GM12878 (cell line): ENCODE measurements at regions not wholly inside any gene's neighbourhood (a gene's known extent, or its start where the extent isn't known, plus 50 kb on each side); places are given as distances from the start of the nearest gene placed in this dataset.

Experiments used
- ATAC-seq: fragments of 200-7000 bp; cut with Tn5 transposase; 3 replicates; pipeline ENCODE4 v1.9.1; 2020; ENCODE audit warnings: mild to moderate bottlenecking, moderate library complexity
- BruUV-seq: library from RNA; stranded (reverse); fragments of 400-500 nt; replicated peaks from 2 replicates; lab custom pipeline; 2021; lab: Mats Ljungman, UMichigan
- CTCF ChIA-PET: fragments of 300-600 bp; sonication (Branson Sonifier 250); formaldehyde crosslinking; extraction: SDS; loops from one replicate; lab custom pipeline; 2021; ENCODE audit warnings: inconsistent platforms; lab: Yijun Ruan, JAX
- POLR2A ChIA-PET: fragments of 350-600 bp; formaldehyde crosslinking; extraction: SDS; loops from one replicate; lab custom pipeline; 2021; ENCODE audit warnings: inconsistent platforms; lab: Charles Lee
- RAD21 ChIA-PET: fragments of 300-600 bp; sonication (Branson Sonifier 250); formaldehyde crosslinking; loops from one replicate; lab custom pipeline; 2023; ENCODE audit warnings: antibody characterized with exemption; ENCODE audit not compliant: unreplicated experiment; lab: Charles Lee
- SMC1A ChIA-PET: fragments of 300-600 bp; sonication (Branson Sonifier 250); formaldehyde crosslinking; loops from one replicate; lab custom pipeline; 2023; ENCODE audit not compliant: unreplicated experiment, uncharacterized antibody; lab: Charles Lee
- DNase-seq: peaks from one replicate; pipeline ENCODE4 v3.0.0-alpha.2; 2011; ENCODE audit warnings: low read depth, low spot score
- FAIRE-seq: peaks from 3 replicates; lab custom pipeline; 2011; peaks lifted over from hg19 to GRCh38; lab: Jason Lieb, UNC
- H2AFZ ChIP-seq: 2 replicates; pipeline ENCODE4 v1.6.0; 2011; ENCODE audit warnings: low read depth, low read length, control low read depth; ENCODE audit not compliant: control insufficient read depth
- H3K27ac ChIP-seq: 2 replicates; pipeline ENCODE4 v1.5.1; 2011; ENCODE audit warnings: control low read depth; ENCODE audit not compliant: control insufficient read depth, insufficient read depth
- H3K27me3 ChIP-seq, 2 experiments: replicated peaks in 1 of 2; 2 replicates each; pipeline versions ENCODE4 v1.6.0 to v1.6.1; 2011; ENCODE audit warnings: low read length in 1 of 2; ENCODE audit not compliant: control insufficient read depth in 2 of 2, insufficient read depth in 2 of 2
- H3K36me3 ChIP-seq, 2 experiments: 2 replicates each; pipeline ENCODE4 v1.5.1; 2011; ENCODE audit warnings: low read length in 1 of 2; ENCODE audit not compliant: control insufficient read depth in 2 of 2, insufficient read depth in 2 of 2
- H3K4me1 ChIP-seq: 2 replicates; pipeline ENCODE4 v1.6.1; 2011; ENCODE audit warnings: mild to moderate bottlenecking, low read length, moderate library complexity, mixed read lengths; ENCODE audit not compliant: control insufficient read depth, insufficient read depth
- H3K4me2 ChIP-seq: 2 replicates; pipeline ENCODE4 v1.6.0; 2011; ENCODE audit warnings: control low read depth; ENCODE audit not compliant: control insufficient read depth, insufficient read depth
- H3K4me3 ChIP-seq: fragments of 200-600 bp; sonication (generic); 2 replicates; pipeline ENCODE4 v1.5.1; 2016
- H3K79me2 ChIP-seq: 2 replicates; pipeline ENCODE4 v1.6.0; 2011; ENCODE audit warnings: low read length; ENCODE audit not compliant: control insufficient read depth, insufficient read depth
- H3K9ac ChIP-seq: 2 replicates; pipeline ENCODE4 v1.8.0; 2011; ENCODE audit warnings: low read length, control low read depth, mixed read lengths; ENCODE audit not compliant: control insufficient read depth, insufficient read depth
- H3K9me3 ChIP-seq: replicated peaks from 3 replicates; pipeline ENCODE4 v1.5.1; 2011; ENCODE audit warnings: mild to moderate bottlenecking, low read length; ENCODE audit not compliant: control insufficient read depth, insufficient read depth
- H4K20me1 ChIP-seq: 2 replicates; pipeline ENCODE4 v1.6.0; 2011; ENCODE audit not compliant: control insufficient read depth, insufficient read depth
- CBFB ChIP-seq: IDR thresholded peaks from 2 replicates; pipeline ENCODE4 v1.6.1; 2016; ENCODE audit warnings: antibody characterized with exemption, low read depth
- CBX3 ChIP-seq: fragments of 200-600 bp; sonication (generic); IDR thresholded peaks from 2 replicates; pipeline ENCODE4 v1.6.1; 2016; ENCODE audit warnings: low read depth, borderline replicate concordance
- CHD1 ChIP-seq: IDR thresholded peaks from 2 replicates; pipeline ENCODE4 v1.6.1; 2012; ENCODE audit warnings: low read depth, low read length, improper control_type of control experiment
- HDAC2 ChIP-seq: fragments of 200-600 bp; sonication (generic); IDR thresholded peaks from 2 replicates; pipeline ENCODE4 v1.6.1; 2017
- IRF3 ChIP-seq: fragments of 450-650 bp; IDR thresholded peaks from 2 replicates; pipeline ENCODE4 v1.6.1; 2014; ENCODE audit warnings: mild to moderate bottlenecking
- KAT2A ChIP-seq: conservative IDR thresholded peaks from 2 replicates; pipeline ENCODE4 v1.6.1; 2011; ENCODE audit warnings: low read depth, low read length; ENCODE audit not compliant: control insufficient read depth
- NRF1 ChIP-seq: conservative IDR thresholded peaks from 2 replicates; pipeline ENCODE4 v1.6.1; 2011; ENCODE audit warnings: mild to moderate bottlenecking, low read depth, low read length, improper control_type of control experiment
- RAD21 ChIP-seq: IDR thresholded peaks from 2 replicates; pipeline ENCODE4 v1.6.1; 2011; ENCODE audit warnings: mild to moderate bottlenecking, low read depth, low read length, moderate library complexity; ENCODE audit not compliant: insufficient read depth
- SMARCA5 ChIP-seq: fragments of 450-650 bp; IDR thresholded peaks from 2 replicates; pipeline ENCODE4 v1.6.1; 2017; ENCODE audit warnings: mild to moderate bottlenecking
- SREBF2 ChIP-seq: IDR thresholded peaks from 2 replicates; pipeline ENCODE4 v1.6.1; 2012; ENCODE audit warnings: mild to moderate bottlenecking, low read length
- TAF1 ChIP-seq: IDR thresholded peaks from 2 replicates; pipeline ENCODE4 v1.6.1; 2011; ENCODE audit warnings: mild to moderate bottlenecking, low read depth, low read length, borderline replicate concordance
- TCF3 ChIP-seq: IDR thresholded peaks from 2 replicates; pipeline ENCODE4 v1.6.1; 2012; ENCODE audit warnings: low read depth, mild to moderate bottlenecking, low read length, borderline replicate concordance; ENCODE audit not compliant: insufficient read depth
- WRNIP1 ChIP-seq: IDR thresholded peaks from 2 replicates; pipeline ENCODE4 v1.6.1; 2011; ENCODE audit warnings: low read depth, low read length, improper control_type of control experiment, borderline replicate concordance
- ZBTB11 ChIP-seq: fragments of 450-650 bp; formaldehyde crosslinking; IDR thresholded peaks from 2 replicates; pipeline ENCODE4 v1.5.0; 2022; ENCODE audit warnings: mild to moderate bottlenecking, missing genetic modification characterization
- ZBTB33 ChIP-seq: fragments of 450-650 bp; IDR thresholded peaks from 2 replicates; pipeline ENCODE4 v1.6.1; 2017; ENCODE audit warnings: mild to moderate bottlenecking
- WGBS: methylation state at CpG from one replicate; pipeline ENCODE4 v1.1.6; 2016; ENCODE audit warnings: low lambda C conversion rate; ENCODE audit not compliant: insufficient replicate concordance, insufficient coverage; ENCODE audit errors: missing lambda C conversion rate; 5-methylcytosine and 5-hydroxymethylcytosine counted together
- in situ Hi-C: fragments of 300-500 bp; cut with MboI; formaldehyde crosslinking; loops from 9 replicates; pipeline ENCODE4 v1.14.3; 2018; ENCODE audit warnings: mixed read lengths
- intact Hi-C: fragments of 100-400 bp; cut with micrococcal nuclease; formaldehyde crosslinking; loops from one replicate; pipeline ENCODE4 v1.14.2; 2022; ENCODE audit not compliant: unreplicated experiment

GRCh38 chr6:78525976-78526375 is 341.4 kb upstream of the IRAK1BP1 start:
- WGBS: 5% methylated on average over 2 of the region's 2 CpGs
- CTCF ChIA-PET: no interaction called here
- no peak for TF ChIP-seq SREBF2
- no peak for TF ChIP-seq CBX3
- TF ChIP-seq WRNIP1: no peak
- TF ChIP-seq RAD21: no peak
- no peak for TF ChIP-seq SMARCA5
- TF ChIP-seq HDAC2: no peak
- no peak for TF ChIP-seq NRF1
- no peak for TF ChIP-seq IRF3
- TF ChIP-seq CBFB: no peak
- no peak for TF ChIP-seq KAT2A
- no peak for TF ChIP-seq ZBTB11 (CRISPR knock-in tag)
- TF ChIP-seq CHD1: no peak
- no peak for TF ChIP-seq TAF1
- no peak for TF ChIP-seq ZBTB33
- no peak for TF ChIP-seq TCF3

More at GRCh38 chr6:78525976-78526375, 341.4 kb upstream of the IRAK1BP1 start:
- ChIA-PET SMC1A (interaction anchor here (1.9 kb wide), 1 partner anchor 10 kb away, joined by 6 read pairs; no protein-coding TSS in a partner anchor), RAD21 (no interaction called here), POLR2A (no interaction called here)
- H3K4me1 ChIP-seq: no peaks in the 10 kb centered on the region
- no peaks in the 10 kb centered on the region for H3K79me2 ChIP-seq
- ATAC-seq (no peak), FAIRE-seq (no peak), DNase-seq (no peak)
- H3K36me3 ChIP-seq: no peaks in the 10 kb centered on the region
- H3K27me3 ChIP-seq: no peaks in the 10 kb centered on the region
- no peaks in the 10 kb centered on the region for H4K20me1 ChIP-seq
- no TSS peak for BruUV-seq
- H2AFZ ChIP-seq: no peak overlapping the region
- H3K4me2 ChIP-seq: no peak overlapping the region
- intact Hi-C loops: no loop called here
- no peaks in the 10 kb centered on the region for H3K9me3 ChIP-seq
- in situ Hi-C loops: no loop called here
- no peak overlapping the region for H3K4me3 ChIP-seq
- no peak overlapping the region for H3K9ac ChIP-seq
- H3K27ac ChIP-seq: no peak overlapping the region
